ENCODE measurements at regions not wholly inside any gene's neighbourhood (a gene's known extent, or its start where the extent isn't known, plus 50 kb on each side); places are given as distances from the start of the nearest gene placed in this dataset.

GRCh38 chr3:196147116-196147515 is 64.1 kb downstream of the ZDHHC19 start:
- no peak for DNase-seq (ENCODE audit: low read depth)
- H3K4me3 ChIP-seq (ENCODE audit: control insufficient read depth, low read depth, low read length) = no peak overlapping the region
- no peak for TF ChIP-seq CTCF (IDR thresholded peaks at IDR 0.05; ENCODE audit: control insufficient read depth, insufficient read depth, low read depth, low read length, missing control alignments)

GRCh38 chr3:196145468-196146262 is 63.8 kb upstream of the TFRC start:
- no peak for TF ChIP-seq CTCF (IDR thresholded peaks at IDR 0.05; ENCODE audit: control insufficient read depth, insufficient read depth, low read depth, low read length, missing control alignments)
- H3K4me3 ChIP-seq (ENCODE audit: control insufficient read depth, low read depth, low read length) = no peak overlapping the region
- DNase-seq (ENCODE audit: low read depth) = no peak

GRCh38 chr3:196144383-196145105 is 62.7 kb upstream of the TFRC start:
- peak; percentile 62 for DNase-seq (ENCODE audit: low read depth)
- H3K4me3 ChIP-seq (ENCODE audit: control insufficient read depth, low read depth, low read length) = no peak overlapping the region
- TF ChIP-seq CTCF (IDR thresholded peaks at IDR 0.05; ENCODE audit: control insufficient read depth, insufficient read depth, low read depth, low read length, missing control alignments) = no peak

GRCh38 chr3:196143708-196144382 is 62.0 kb upstream of the TFRC start:
- TF ChIP-seq CTCF (IDR thresholded peaks at IDR 0.05; ENCODE audit: control insufficient read depth, insufficient read depth, low read depth, low read length, missing control alignments) = no peak
- no peak overlapping the region for H3K4me3 ChIP-seq (ENCODE audit: control insufficient read depth, low read depth, low read length)
- DNase-seq (ENCODE audit: low read depth) = no peak

- DNase-seq (ENCODE audit: low read depth) = no peak
- no peak overlapping the region for H3K4me3 ChIP-seq (ENCODE audit: control insufficient read depth, low read depth, low read length)
- TF ChIP-seq CTCF (IDR thresholded peaks at IDR 0.05; ENCODE audit: control insufficient read depth, insufficient read depth, low read depth, low read length, missing control alignments) = no peak
Measured at GRCh38 chr3:196142202-196142956, 60.5 kb upstream of the TFRC start.

GRCh38 chr3:196141866-196142201 is 59.9 kb upstream of the TFRC start:
- H3K4me3 ChIP-seq (ENCODE audit: control insufficient read depth, low read depth, low read length) = no peak overlapping the region
- no peak for DNase-seq (ENCODE audit: low read depth)
- TF ChIP-seq CTCF (IDR thresholded peaks at IDR 0.05; ENCODE audit: control insufficient read depth, insufficient read depth, low read depth, low read length, missing control alignments) = no peak

Data from AG09309 (cell line).